Loucy (cell line): ENCODE measurements at regions not wholly inside any gene's neighbourhood (a gene's known extent, or its start where the extent isn't known, plus 50 kb on each side); places are given as distances from the start of the nearest gene placed in this dataset.

Source experiments
- H2AFZ ChIP-seq: fragments of 200-600 bp; sonication (generic); 2 replicates; pipeline ENCODE4 v1.6.0; 2016; ENCODE audit warnings: antibody characterized with exemption, mild to moderate bottlenecking, low read length, moderate library complexity
- H3F3A ChIP-seq: fragments of 200-600 bp; 2 replicates; pipeline ENCODE4 v1.6.0; 2016; ENCODE audit warnings: antibody characterized with exemption, low read depth, mild to moderate bottlenecking
- H3K27me3 ChIP-seq: fragments of 200-600 bp; sonication (generic); 2 replicates; pipeline ENCODE4 v1.6.1; 2014; ENCODE audit warnings: low read length, mild to moderate bottlenecking; ENCODE audit not compliant: insufficient read depth, poor library complexity, severe bottlenecking
- H3K36me3 ChIP-seq: fragments of 200-600 bp; sonication (generic); 2 replicates; pipeline ENCODE4 v1.6.1; 2016; ENCODE audit warnings: low read length; ENCODE audit not compliant: insufficient read depth
- H3K4me1 ChIP-seq: fragments of 200-600 bp; sonication (generic); 2 replicates; pipeline ENCODE4 v1.5.1; 2014; ENCODE audit warnings: low read length, mild to moderate bottlenecking; ENCODE audit not compliant: insufficient read depth, poor library complexity, severe bottlenecking
- H3K4me2 ChIP-seq: fragments of 200-600 bp; sonication (generic); 2 replicates; pipeline ENCODE4 v1.6.0; 2014; ENCODE audit warnings: antibody characterized with exemption, low read length, low read depth, mild to moderate bottlenecking; ENCODE audit not compliant: poor library complexity, severe bottlenecking
- H3K4me3 ChIP-seq: fragments of 200-600 bp; sonication (generic); 2 replicates; pipeline ENCODE4 v1.5.1; 2014; ENCODE audit warnings: low read length, mild to moderate bottlenecking, mixed read lengths; ENCODE audit not compliant: poor library complexity, severe bottlenecking
- H3K79me2 ChIP-seq: fragments of 200-600 bp; sonication (generic); 2 replicates; pipeline ENCODE4 v1.6.1; 2014; ENCODE audit warnings: low read length; ENCODE audit not compliant: insufficient read depth
- H3K9ac ChIP-seq: fragments of 200-600 bp; sonication (generic); 2 replicates; pipeline ENCODE4 v1.6.0; 2014; ENCODE audit warnings: mild to moderate bottlenecking, low read depth, low read length, moderate library complexity; ENCODE audit not compliant: poor library complexity, severe bottlenecking
- H3K9me2 ChIP-seq: fragments of 200-600 bp; sonication (generic); replicated peaks from 2 replicates; pipeline ENCODE4 v1.6.1; 2016; ENCODE audit warnings: low read depth, low read length, mixed read lengths
- H3K9me3 ChIP-seq: fragments of 200-600 bp; sonication (generic); 2 replicates; pipeline ENCODE4 v1.6.1; 2014; ENCODE audit warnings: mild to moderate bottlenecking, antibody characterized with exemption, low read length, low read depth; ENCODE audit not compliant: insufficient read depth
- H4K20me1 ChIP-seq: fragments of 200-600 bp; sonication (generic); 2 replicates; pipeline ENCODE4 v1.6.0; 2014; ENCODE audit warnings: antibody characterized with exemption, low read length, mild to moderate bottlenecking; ENCODE audit not compliant: insufficient read depth, poor library complexity, severe bottlenecking
- EZH2phosphoT487 ChIP-seq: fragments of 200-600 bp; IDR thresholded peaks from 2 replicates; pipeline ENCODE4 v1.6.1; 2018; ENCODE audit warnings: antibody characterized with exemption, mild to moderate bottlenecking, moderate library complexity, borderline replicate concordance
- TF ChIP-seq, protein P1 (sequence below): fragments of 200-600 bp; sonication (generic); conservative IDR thresholded peaks from 2 replicates; pipeline ENCODE4 v1.5.1; 2014; ENCODE audit warnings: mild to moderate bottlenecking, antibody characterized with exemption, low read length

DNA sequence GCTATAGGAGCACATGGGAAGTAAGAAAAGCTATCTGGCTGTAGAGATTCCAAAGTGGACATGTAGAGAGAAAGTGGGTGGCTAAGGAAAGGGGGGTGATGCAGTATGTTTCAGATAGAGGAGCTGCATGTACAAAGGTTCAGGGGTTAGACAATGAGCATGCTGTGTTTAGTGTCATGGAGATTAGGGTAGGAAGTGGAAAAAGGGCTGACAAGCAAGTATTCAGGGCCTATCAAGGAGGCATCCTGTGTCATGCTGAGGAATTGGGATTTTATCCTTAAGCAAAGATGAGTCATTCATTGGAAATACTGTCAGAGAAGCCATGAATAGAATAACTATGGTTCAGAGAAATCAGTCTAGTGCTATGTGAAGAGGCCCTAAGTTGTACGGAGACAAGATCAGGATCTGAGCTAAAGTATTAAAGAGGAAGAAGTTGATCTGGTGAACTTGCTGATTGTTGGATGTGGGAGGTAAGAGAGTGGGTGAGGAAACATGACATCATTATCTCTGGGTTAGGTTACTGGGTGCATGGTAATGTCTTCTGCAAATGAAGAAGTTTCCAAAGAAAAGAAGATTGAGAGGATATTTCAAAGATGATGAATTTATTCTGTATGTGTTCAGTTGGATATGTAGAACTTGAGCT lies 176.7 kb upstream of the GOLIM4 start:
- H3K9ac ChIP-seq: no peak overlapping the region
- H3K4me1 ChIP-seq: no peaks in the 10 kb centered on the region

DNA sequence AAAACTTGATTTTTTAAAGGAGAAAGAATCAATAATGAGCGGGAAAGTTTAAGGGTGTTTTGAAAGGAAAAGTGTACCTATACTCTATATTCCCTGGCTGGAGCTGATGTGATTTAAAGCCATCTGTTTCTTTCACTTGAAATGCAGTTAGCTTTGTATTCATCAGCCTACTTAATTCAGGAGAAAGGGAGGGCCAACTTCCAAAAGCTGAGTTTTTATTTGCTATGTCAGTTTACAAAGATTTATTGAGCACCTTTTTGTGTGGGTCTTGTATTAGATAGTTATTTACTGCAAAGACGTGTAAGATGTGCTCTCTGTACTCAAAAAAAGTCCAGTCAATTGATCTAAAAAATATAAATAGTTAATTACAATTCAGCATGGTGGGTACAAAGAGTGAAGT lies 176.2 kb upstream of the GOLIM4 start:
- no peak overlapping the region for H3K4me2 ChIP-seq
- no peaks in the 10 kb centered on the region for H3K36me3 ChIP-seq
- H2AFZ ChIP-seq: no peak overlapping the region
- H3K9ac ChIP-seq: no peak overlapping the region
- H3K79me2 ChIP-seq: no peaks in the 10 kb centered on the region
- H4K20me1 ChIP-seq: no peaks in the 10 kb centered on the region
- no peaks in the 10 kb centered on the region for H3F3A ChIP-seq
- no peak overlapping the region for H3K4me3 ChIP-seq
- H3K9me3 ChIP-seq: no peaks in the 10 kb centered on the region
- no peaks in the 10 kb centered on the region for H3K27me3 ChIP-seq
- TF ChIP-seq EZH2phosphoT487: no peak
- TF ChIP-seq, protein P1, sequence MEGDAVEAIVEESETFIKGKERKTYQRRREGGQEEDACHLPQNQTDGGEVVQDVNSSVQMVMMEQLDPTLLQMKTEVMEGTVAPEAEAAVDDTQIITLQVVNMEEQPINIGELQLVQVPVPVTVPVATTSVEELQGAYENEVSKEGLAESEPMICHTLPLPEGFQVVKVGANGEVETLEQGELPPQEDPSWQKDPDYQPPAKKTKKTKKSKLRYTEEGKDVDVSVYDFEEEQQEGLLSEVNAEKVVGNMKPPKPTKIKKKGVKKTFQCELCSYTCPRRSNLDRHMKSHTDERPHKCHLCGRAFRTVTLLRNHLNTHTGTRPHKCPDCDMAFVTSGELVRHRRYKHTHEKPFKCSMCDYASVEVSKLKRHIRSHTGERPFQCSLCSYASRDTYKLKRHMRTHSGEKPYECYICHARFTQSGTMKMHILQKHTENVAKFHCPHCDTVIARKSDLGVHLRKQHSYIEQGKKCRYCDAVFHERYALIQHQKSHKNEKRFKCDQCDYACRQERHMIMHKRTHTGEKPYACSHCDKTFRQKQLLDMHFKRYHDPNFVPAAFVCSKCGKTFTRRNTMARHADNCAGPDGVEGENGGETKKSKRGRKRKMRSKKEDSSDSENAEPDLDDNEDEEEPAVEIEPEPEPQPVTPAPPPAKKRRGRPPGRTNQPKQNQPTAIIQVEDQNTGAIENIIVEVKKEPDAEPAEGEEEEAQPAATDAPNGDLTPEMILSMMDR: no peak
- no peaks in the 10 kb centered on the region for H3K4me1 ChIP-seq
- H3K9me2 ChIP-seq: no peaks in the 10 kb centered on the region

More for the DNA sequence above, 176.7 kb upstream of the GOLIM4 start:
- H3F3A ChIP-seq: no peaks in the 10 kb centered on the region
- TF ChIP-seq, protein P1: no peak
- TF ChIP-seq EZH2phosphoT487: no peak
- no peaks in the 10 kb centered on the region for H4K20me1 ChIP-seq
- H3K27me3 ChIP-seq: no peaks in the 10 kb centered on the region
- H2AFZ ChIP-seq: no peak overlapping the region
- H3K79me2 ChIP-seq: no peaks in the 10 kb centered on the region
- no peaks in the 10 kb centered on the region for H3K9me2 ChIP-seq
- H3K9me3 ChIP-seq: no peaks in the 10 kb centered on the region
- no peak overlapping the region for H3K4me2 ChIP-seq
- H3K36me3 ChIP-seq: no peaks in the 10 kb centered on the region
- H3K4me3 ChIP-seq: no peak overlapping the region

DNA sequence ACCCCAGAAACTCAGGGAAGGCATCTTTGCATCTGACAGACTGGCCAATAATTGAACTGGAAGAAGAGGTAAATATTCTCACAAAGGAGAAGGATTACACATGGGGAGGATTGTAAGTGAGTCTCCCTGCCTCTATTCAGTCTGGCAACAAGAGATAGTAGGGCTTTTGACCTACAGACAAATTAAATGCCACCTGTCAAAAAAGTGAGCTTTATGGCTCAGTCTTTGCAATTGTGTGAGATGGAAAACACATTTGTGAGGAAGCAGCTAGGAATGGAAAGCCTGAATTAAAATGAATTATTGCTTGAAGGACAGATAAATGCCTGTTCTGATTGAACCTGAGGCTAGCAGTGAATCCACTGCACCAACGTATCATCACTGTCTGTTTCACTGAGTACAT lies 173.3 kb upstream of the GOLIM4 start:
- Histone ChIP-seq H3K9ac (no peak overlapping the region), H2AFZ (no peak overlapping the region), H3K79me2 (no peaks in the 10 kb centered on the region), H3K4me1 (no peaks in the 10 kb centered on the region), H3K4me3 (no peak overlapping the region), H3K9me2 (no peaks in the 10 kb centered on the region), H3K27me3 (no peaks in the 10 kb centered on the region), H3K36me3 (no peaks in the 10 kb centered on the region), H3K9me3 (no peaks in the 10 kb centered on the region), H4K20me1 (no peaks in the 10 kb centered on the region), H3K4me2 (no peak overlapping the region), H3F3A (no peaks in the 10 kb centered on the region)
- TF ChIP-seq, protein P1: no peak
- TF ChIP-seq EZH2phosphoT487: no peak
